Hepatocyte (in vitro differentiated cells): ENCODE measurements at regions not wholly inside any gene's neighbourhood (a gene's known extent, or its start where the extent isn't known, plus 50 kb on each side); places are given as distances from the start of the nearest gene placed in this dataset.

Source experiments
- DNase-seq: peaks from one replicate; pipeline ENCODE4 v3.0.0-alpha.2; 2016; ENCODE audit warnings: low spot score
- H2AFZ ChIP-seq: fragments of 200-600 bp; sonication (generic); 2 replicates; pipeline ENCODE4 v1.6.0; 2016; ENCODE audit warnings: antibody characterized with exemption, mild to moderate bottlenecking
- H3K27ac ChIP-seq: fragments of 200-600 bp; sonication (generic); 2 replicates; pipeline ENCODE4 v1.5.1; 2016; ENCODE audit warnings: mild to moderate bottlenecking
- H3K27me3 ChIP-seq: fragments of 200-600 bp; sonication (generic); 2 replicates; pipeline ENCODE4 v1.6.1; 2016
- H3K36me3 ChIP-seq: fragments of 200-600 bp; sonication (generic); replicated peaks from 2 replicates; pipeline ENCODE4 v1.5.1; 2016; ENCODE audit warnings: low read depth; ENCODE audit not compliant: insufficient read depth
- H3K4me1 ChIP-seq: fragments of 200-600 bp; sonication (generic); 2 replicates; pipeline ENCODE4 v1.5.1; 2016; ENCODE audit warnings: mild to moderate bottlenecking, moderate library complexity; ENCODE audit not compliant: insufficient read depth
- H3K4me2 ChIP-seq: fragments of 200-600 bp; sonication (generic); 2 replicates; pipeline ENCODE4 v1.6.0; 2016
- H3K4me3 ChIP-seq: fragments of 200-600 bp; sonication (generic); 2 replicates; pipeline ENCODE4 v1.5.1; 2016; ENCODE audit warnings: mild to moderate bottlenecking
- H3K79me2 ChIP-seq: fragments of 200-600 bp; sonication (generic); 2 replicates; pipeline ENCODE4 v1.6.0; 2017; ENCODE audit warnings: mild to moderate bottlenecking
- H3K9me2 ChIP-seq: fragments of 200-600 bp; sonication (generic); replicated peaks from 2 replicates; pipeline ENCODE4 v1.6.0; 2017; ENCODE audit warnings: mild to moderate bottlenecking; ENCODE audit not compliant: insufficient read depth
- H3K9me3 ChIP-seq: fragments of 200-600 bp; sonication (generic); 2 replicates; pipeline ENCODE4 v1.5.1; 2016; ENCODE audit warnings: low read depth, mild to moderate bottlenecking
- H4K20me1 ChIP-seq: fragments of 200-600 bp; sonication (generic); 2 replicates; pipeline ENCODE4 v1.6.0; 2016; ENCODE audit warnings: mild to moderate bottlenecking; ENCODE audit not compliant: insufficient read depth, poor library complexity, severe bottlenecking
- CTCF ChIP-seq: fragments of 200-600 bp; sonication (generic); IDR thresholded peaks from 2 replicates; pipeline ENCODE4 v1.5.1; 2016; ENCODE audit warnings: antibody characterized with exemption, mild to moderate bottlenecking; ENCODE audit not compliant: poor library complexity
- EZH2 ChIP-seq: fragments of 200-600 bp; sonication (generic); IDR thresholded peaks from 2 replicates; pipeline ENCODE4 v1.6.1; 2016; ENCODE audit warnings: antibody characterized with exemption, mild to moderate bottlenecking, borderline replicate concordance
- EZH2phosphoT487 ChIP-seq: fragments of 200-600 bp; sonication (generic); IDR thresholded peaks from one replicate; pipeline ENCODE4 v1.6.1; 2018; ENCODE audit warnings: antibody characterized with exemption, mild to moderate bottlenecking, low read depth, moderate library complexity; ENCODE audit not compliant: unreplicated experiment, severe bottlenecking
- WGBS: methylation state at CpG from one replicate; pipeline ENCODE4 v1.1.6; 2016; ENCODE audit warnings: low lambda C conversion rate; ENCODE audit errors: missing lambda C conversion rate; 5-methylcytosine and 5-hydroxymethylcytosine counted together

- no peaks in the 10 kb centered on the region for H4K20me1 ChIP-seq
- no peaks in the 10 kb centered on the region for H3K9me2 ChIP-seq
- TF ChIP-seq EZH2phosphoT487 (no peak), EZH2 (no peak)
- no peaks in the 10 kb centered on the region for H3K9me3 ChIP-seq
- H3K4me3 ChIP-seq, result no peak overlapping the region
- no peak for DNase-seq
- 45% methylated on average over 2 of the region's 2 CpGs for WGBS
- H3K36me3 ChIP-seq, result no peaks in the 10 kb centered on the region
- no peak overlapping the region for H3K4me2 ChIP-seq
- no peak overlapping the region for H2AFZ ChIP-seq
- H3K27me3 ChIP-seq, result no peaks in the 10 kb centered on the region
- H3K79me2 ChIP-seq, result no peaks in the 10 kb centered on the region
- H3K4me1 ChIP-seq, result no peaks in the 10 kb centered on the region
- no peak overlapping the region for H3K27ac ChIP-seq
Observed at GRCh38 chr1:81335876-81336275, 464.9 kb upstream of the ADGRL2 start.

GRCh38 chr1:81330521-81330920 lies 470.2 kb upstream of the ADGRL2 start:
- no peak overlapping the region for H3K4me3 ChIP-seq
- H3K9me3 ChIP-seq, result no peaks in the 10 kb centered on the region
- H3K4me2 ChIP-seq, result no peak overlapping the region
- no peak for DNase-seq
- no peak overlapping the region for H3K27ac ChIP-seq
- no peaks in the 10 kb centered on the region for H3K4me1 ChIP-seq
- TF ChIP-seq CTCF, result no peak
- no peak for TF ChIP-seq EZH2
- TF ChIP-seq EZH2phosphoT487, result no peak
- H3K79me2 ChIP-seq, result no peaks in the 10 kb centered on the region
- H4K20me1 ChIP-seq, result no peaks in the 10 kb centered on the region
- 68% methylated on average over 2 of the region's 2 CpGs for WGBS
- no peak overlapping the region for H2AFZ ChIP-seq
- H3K36me3 ChIP-seq, result no peaks in the 10 kb centered on the region
- no peaks in the 10 kb centered on the region for H3K9me2 ChIP-seq
- H3K27me3 ChIP-seq, result no peaks in the 10 kb centered on the region

GRCh38 chr1:81330111-81330510 lies 470.6 kb upstream of the ADGRL2 start:
- no peak for TF ChIP-seq EZH2
- H3K4me1 ChIP-seq, result no peaks in the 10 kb centered on the region
- no peaks in the 10 kb centered on the region for H3K9me2 ChIP-seq
- no peak for DNase-seq
- no peaks in the 10 kb centered on the region for H3K36me3 ChIP-seq
- no peaks in the 10 kb centered on the region for H3K27me3 ChIP-seq
- no peaks in the 10 kb centered on the region for H4K20me1 ChIP-seq
- H3K4me2 ChIP-seq, result no peak overlapping the region
- no peaks in the 10 kb centered on the region for H3K79me2 ChIP-seq
- no peak overlapping the region for H3K27ac ChIP-seq
- no peaks in the 10 kb centered on the region for H3K9me3 ChIP-seq
- H3K4me3 ChIP-seq, result no peak overlapping the region
- no peak overlapping the region for H2AFZ ChIP-seq

- no peaks in the 10 kb centered on the region for H3K36me3 ChIP-seq
- H3K79me2 ChIP-seq, result no peaks in the 10 kb centered on the region
- H3K27ac ChIP-seq, result no peak overlapping the region
- H3K9me3 ChIP-seq, result no peaks in the 10 kb centered on the region
- H3K27me3 ChIP-seq, result no peaks in the 10 kb centered on the region
- no peaks in the 10 kb centered on the region for H4K20me1 ChIP-seq
- no peaks in the 10 kb centered on the region for H3K4me1 ChIP-seq
- no peak overlapping the region for H3K4me2 ChIP-seq
- WGBS, result 68% methylated on average over 2 of the region's 2 CpGs
- no peak for TF ChIP-seq EZH2phosphoT487
- no peak for TF ChIP-seq CTCF
- no peak for TF ChIP-seq EZH2
- no peak for DNase-seq
- H3K9me2 ChIP-seq, result no peaks in the 10 kb centered on the region
- no peak overlapping the region for H2AFZ ChIP-seq
- no peak overlapping the region for H3K4me3 ChIP-seq
Observed at GRCh38 chr1:81329041-81329440, 471.7 kb upstream of the ADGRL2 start.
